Islet precursor cell (in vitro differentiated cells): ENCODE measurements at regions not wholly inside any gene's neighbourhood (a gene's known extent, or its start where the extent isn't known, plus 50 kb on each side); places are given as distances from the start of the nearest gene placed in this dataset.
"Not testable (repeated sequence)": the region's sequence is repeated elsewhere in the genome, so short reads cannot be mapped to it uniquely, and the experiment has no call there.

ENCODE experiments used
- DNase-seq: peaks from one replicate; pipeline ENCODE4 v3.0.0-alpha.2; 2018

DNA sequence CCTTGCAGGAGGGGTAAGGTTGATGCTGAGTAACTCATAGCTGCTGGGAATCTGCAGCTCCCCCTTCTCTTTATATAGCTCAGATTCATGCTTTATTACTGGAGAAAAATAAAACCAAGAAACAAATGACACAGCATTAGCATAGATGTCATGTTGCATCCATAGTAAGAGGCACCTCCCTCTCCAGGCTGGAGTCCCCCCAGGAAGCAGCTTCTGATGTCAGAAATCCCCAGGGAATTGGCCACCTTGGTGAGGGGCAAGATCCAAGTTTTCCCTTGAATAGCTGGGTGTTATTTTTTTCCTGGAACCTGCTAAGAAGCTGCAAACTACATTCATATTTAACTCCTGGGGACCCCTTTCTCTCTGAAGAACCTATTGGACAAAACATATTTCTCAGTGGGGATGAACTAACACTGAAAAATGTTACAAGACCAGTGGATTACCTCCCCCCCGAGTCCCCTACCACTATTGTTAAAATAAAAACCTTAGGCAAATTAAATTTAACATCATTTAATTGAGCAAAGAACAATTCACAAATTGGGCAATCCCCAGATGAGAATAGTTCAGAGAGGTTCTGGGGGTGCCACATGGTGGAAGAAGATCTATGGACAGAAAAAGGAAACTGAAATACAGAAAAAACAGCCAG, 163.7 kb upstream of the NAMPT start:
- no peak for DNase-seq

GRCh38 chr7:106447318-106447847, 162.6 kb upstream of the NAMPT start:
- no peak for DNase-seq

DNA sequence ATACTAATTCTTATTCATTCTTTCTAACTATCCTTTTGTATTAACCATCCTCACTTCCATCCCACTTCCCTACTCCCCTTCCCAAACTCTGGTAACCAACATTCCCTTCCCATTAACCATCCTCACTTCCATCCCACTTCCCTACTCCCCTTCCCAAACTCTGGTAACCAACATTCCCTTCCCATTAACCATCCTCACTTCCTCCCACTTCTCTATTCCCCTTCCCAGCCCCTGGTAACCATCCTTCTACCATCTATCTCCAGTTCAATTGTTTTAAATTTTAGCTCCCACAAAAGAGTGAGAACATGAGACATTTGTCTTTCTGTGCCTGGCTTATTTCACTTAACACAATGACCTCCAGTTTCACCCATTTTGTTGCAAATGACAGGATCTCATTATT, 160.6 kb upstream of the NAMPT start:
- not testable (repeated sequence) for DNase-seq

DNA sequence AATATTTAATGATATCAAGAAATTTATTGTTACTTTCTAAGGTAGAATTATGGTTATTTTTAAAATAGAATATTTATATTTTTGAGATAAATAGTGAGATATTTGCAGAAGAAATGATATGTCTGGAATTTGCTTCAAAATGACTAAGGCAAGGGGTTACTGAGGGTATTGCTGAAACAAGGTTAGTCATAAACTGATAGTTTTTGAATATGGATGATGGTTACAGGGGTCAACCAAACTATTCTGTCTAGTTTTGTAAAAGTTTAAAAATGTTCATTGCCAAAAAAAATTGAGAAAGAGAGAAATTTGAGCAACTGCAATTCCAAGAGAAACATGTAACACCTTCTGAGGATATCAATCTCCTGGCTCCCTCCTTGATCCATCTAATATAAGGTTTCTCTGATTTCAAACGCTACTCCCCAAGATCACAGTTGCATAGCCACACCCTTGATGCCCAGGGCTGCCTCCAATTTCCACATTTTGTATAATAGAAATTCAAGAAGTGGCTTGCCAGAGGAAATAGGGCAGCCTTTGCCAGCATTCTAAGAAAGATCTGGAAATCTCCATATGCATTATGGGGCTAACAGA, 159.4 kb upstream of the NAMPT start:
- DNase-seq: no peak

DNA sequence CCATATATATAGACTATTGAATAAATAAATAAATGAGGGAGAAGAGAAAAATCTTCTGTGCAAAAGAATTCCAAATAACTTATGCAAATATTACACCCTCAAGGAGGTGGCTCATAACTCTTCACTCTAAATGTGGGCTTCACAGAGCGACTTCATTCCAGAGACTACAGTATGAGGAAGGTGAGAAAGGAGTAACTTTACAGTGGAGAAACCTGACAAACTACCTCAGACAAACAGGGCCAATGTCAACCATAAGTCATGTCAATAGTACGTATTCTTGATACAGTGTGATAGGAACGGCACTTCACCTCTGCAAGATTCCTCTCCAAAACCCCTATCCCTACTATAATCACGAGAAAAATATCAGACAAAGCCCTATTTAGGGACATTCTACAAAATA, 158.4 kb upstream of the NAMPT start:
- DNase-seq: no peak

GRCh38 chr7:106442476-106442875, 157.7 kb upstream of the NAMPT start:
- DNase-seq: no peak

GRCh38 chr7:106441343-106441742, 156.6 kb upstream of the NAMPT start:
- DNase-seq: not testable (repeated sequence)

DNA sequence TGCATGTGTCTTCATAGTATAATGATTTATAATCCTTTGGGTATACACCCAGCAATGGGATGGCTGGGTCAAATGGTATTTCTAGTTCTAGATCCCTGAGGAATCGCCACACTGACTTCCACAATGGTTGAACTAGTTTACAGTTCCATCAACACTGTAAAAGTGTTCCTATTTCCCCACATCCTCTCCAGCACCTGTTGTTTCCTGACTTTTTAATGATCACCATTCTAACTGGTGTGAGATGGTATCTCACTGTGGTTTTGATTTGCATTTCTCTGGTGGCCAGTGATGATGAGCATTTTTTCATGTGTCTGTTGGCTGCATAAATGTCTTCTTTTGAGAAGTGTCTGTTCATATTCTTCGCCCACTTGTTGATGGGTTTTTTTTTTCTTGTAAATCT, 152.2 kb upstream of the NAMPT start:
- DNase-seq: not testable (repeated sequence)

GRCh38 chr7:106433377-106433776, 148.6 kb upstream of the NAMPT start:
- no peak for DNase-seq

GRCh38 chr7:106430535-106431455, 146.0 kb upstream of the NAMPT start:
- DNase-seq: no peak

DNA sequence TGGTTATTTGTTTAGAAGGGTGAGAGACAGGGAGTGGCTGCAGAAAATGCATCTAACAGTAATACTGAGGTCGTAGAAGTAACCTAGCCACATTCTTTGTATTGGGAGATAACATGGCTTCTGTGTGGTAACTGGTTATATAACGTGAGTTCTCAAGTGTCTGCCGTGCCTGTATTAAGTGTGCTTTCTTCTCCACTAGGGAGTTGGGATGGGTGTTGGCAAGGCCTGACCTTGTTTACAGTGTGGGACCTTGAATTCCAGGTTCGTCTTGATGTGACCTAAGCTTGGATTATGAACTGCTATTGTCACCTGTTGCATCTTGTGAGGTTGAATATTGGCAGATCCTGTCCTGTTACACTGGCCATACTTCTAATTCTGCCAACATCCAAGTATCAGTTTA, 145.3 kb upstream of the NAMPT start:
- DNase-seq: no peak

DNA sequence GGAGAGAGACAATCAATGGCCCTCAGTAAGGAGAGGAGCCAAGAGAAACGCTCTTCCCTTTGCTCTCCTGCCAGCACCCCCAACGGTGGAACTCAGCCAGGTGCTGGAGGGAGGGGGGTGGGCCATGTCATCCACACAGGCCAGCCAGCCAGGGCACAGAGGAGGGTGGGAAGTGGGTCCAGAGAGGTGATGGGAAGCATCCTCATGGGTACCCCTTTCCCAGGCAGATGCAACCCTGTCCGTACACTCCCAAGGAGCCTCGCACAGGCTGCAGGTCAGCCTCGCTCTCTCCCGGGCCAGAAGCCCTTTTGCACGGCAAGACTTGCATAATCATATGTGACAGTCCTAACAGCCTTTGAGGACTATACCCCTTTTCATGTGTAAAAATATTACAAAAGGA, 142.0 kb upstream of the NAMPT start:
- DNase-seq: no peak

DNA sequence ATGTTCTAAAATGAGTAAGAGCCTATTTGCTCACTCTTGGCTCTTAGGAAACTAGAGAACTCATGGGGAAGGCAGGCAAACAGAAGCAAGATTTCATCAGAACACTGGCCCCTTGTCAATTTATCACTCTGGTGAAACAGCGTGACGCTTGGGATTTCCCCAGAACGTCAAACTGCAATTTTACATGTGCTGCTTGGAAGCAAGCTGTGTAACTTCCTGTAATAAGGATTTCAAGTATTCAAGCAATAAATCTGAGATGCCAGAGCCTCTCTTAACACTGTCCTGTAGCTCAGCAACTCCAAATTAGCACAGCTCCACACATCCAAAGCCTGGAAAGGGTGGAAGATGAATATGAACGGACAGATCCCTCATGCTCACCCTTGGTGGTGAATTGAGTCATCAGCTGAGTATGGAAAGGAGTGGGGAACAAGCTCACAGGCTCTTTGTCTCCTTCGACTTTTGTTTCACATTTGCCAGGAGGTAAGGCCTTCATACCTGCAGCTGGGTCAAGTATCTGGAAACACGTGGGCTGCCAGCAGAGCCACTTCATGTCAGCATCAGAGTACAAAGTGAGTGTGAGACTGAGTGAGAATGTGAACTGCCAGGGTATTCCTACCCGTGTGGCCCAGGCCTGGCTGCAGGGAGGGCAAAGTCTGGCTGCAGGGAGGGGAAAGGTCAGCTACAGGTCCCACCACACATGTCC, 140.4 kb upstream of the NAMPT start:
- no peak for DNase-seq

DNA sequence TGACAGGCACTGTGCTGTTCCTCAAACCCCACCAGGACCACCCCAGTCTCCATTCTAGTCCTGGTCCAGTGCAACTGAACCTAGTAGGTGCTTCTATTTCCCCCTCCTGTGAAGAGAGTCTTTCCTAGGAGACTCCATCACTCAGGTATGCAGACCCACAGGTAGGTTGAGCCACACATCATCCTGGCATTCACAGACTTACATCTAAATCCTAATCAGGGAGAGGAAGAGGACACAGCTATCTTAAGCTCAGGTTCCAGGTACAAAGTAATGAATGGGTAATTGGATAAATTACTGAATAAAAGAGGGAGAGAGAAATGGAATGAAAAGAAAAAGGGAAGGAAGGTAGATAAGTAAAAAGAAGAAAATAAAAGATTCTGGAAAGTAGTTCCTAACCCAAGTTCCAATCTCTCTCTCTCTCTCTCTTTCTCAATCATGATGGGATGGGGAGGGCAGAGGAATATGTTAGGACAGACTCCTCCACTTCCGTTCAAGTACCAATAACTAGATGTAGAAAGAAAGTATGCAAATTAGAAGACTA, 139.8 kb upstream of the NAMPT start:
- no peak for DNase-seq

- no peak for DNase-seq
Measured at GRCh38 chr7:106423821-106424475, 139.2 kb upstream of the NAMPT start.

GRCh38 chr7:106423111-106423510, 138.3 kb upstream of the NAMPT start:
- DNase-seq: no peak

DNA sequence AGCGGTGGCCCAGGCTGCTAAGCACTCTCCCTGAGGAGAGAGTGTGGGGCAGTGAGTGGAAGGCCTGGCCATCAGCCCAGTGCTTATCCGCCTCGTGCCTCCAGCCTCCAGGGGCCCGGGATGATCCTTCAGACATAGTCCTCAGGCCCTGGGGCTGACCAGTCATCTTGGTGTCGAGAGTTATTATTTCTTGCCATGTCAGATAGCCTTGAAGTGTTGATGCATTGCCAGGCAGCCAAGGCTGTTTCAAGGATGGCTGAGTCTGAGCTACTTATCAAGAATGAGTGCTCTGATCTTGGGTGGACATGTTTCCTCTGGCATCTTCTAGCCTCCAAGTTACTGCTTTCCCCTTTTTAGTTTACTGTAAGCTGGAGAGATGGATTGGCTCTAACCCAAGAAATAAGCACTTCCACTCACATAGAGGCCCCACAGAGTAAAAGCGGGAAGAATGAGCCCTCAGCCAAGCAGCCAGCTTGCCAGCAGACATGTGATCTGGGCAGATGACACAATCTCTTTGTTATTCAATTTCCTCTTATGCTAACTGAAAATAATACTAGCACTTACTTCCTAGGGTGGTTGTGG, 136.5 kb upstream of the NAMPT start:
- DNase-seq: no peak

GRCh38 chr7:106420736-106421135, 136.0 kb upstream of the NAMPT start:
- no peak for DNase-seq

GRCh38 chr7:106420210-106420609, 135.4 kb upstream of the NAMPT start:
- no peak for DNase-seq

- DNase-seq: no peak
Measured at GRCh38 chr7:106419455-106420182, 134.8 kb upstream of the NAMPT start.

DNA sequence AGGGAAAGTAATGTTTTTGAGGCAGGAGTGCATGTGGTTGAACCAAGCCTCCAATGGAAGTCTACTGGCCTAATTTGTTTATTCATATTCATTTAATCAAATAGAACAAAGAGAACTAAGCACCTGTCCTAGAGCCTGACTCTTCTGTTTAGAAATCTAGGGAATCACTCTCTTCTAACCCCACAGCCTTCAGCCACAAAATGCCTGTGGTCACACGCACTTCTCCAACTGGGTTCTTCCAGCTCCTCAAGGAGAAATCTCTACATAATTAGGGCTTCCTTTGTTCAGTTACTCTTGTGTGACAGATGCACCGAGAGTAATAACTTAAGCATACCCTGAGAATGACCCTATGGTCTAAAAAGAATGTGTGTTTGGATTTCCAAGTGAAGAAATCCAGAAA, 133.7 kb upstream of the NAMPT start:
- no peak for DNase-seq
